ENCODE measurements at regions not wholly inside any gene's neighbourhood (a gene's known extent, or its start where the extent isn't known, plus 50 kb on each side); places are given as distances from the start of the nearest gene placed in this dataset.
"Not testable (repeated sequence)": the region's sequence is repeated elsewhere in the genome, so short reads cannot be mapped to it uniquely, and the experiment has no call there.

- TF ChIP-seq POLR2A (IDR thresholded peaks at IDR 0.05; ENCODE audit: low read length); GATA1 (IDR thresholded peaks at IDR 0.05; ENCODE audit: low read depth, low read length): not testable (repeated sequence)
Observed at GRCh38 chr1:149390173-149390926, 84.5 kb upstream of the NBPF19 start.
